ENCODE measurements at regions not wholly inside any gene's neighbourhood (a gene's known extent, or its start where the extent isn't known, plus 50 kb on each side); places are given as distances from the start of the nearest gene placed in this dataset.

DNA sequence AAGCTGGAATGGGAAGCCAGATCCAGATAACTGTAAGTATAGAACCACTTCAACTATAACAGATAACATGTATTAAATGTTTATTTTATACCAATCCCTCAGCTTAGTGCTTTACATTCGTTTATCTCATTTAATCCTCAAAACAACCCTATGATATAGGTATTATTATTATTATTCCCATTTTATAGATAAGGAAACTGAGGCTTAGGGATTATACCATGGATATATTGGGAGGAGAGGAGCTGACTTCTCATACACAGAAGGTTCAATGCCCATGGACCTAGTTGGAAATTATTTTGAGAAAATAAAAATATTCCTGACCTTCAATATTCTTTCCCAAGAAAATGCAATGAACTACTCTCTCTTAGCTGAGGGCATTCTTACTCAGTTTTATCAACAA lies 140.4 kb upstream of the C11orf58 start:
- no peak for TF ChIP-seq POLR2A (IDR thresholded peaks at IDR 0.05; ENCODE audit: low read depth, low read length)
- no peak for TF ChIP-seq PAX5 (IDR thresholded peaks at IDR 0.05; ENCODE audit: insufficient read depth, low read length, severe bottlenecking)
- TF ChIP-seq POLR2AphosphoS5 (IDR thresholded peaks at IDR 0.05; ENCODE audit: low read depth, low read length): no peak
- TF ChIP-seq SPI1 (IDR thresholded peaks at IDR 0.05; ENCODE audit: low read depth, low read length): no peak
- no peak for TF ChIP-seq TAF1 (IDR thresholded peaks at IDR 0.05; ENCODE audit: low read depth, low read length)
